ENCODE measurements at regions not wholly inside any gene's neighbourhood (a gene's known extent, or its start where the extent isn't known, plus 50 kb on each side); places are given as distances from the start of the nearest gene placed in this dataset.

DNA sequence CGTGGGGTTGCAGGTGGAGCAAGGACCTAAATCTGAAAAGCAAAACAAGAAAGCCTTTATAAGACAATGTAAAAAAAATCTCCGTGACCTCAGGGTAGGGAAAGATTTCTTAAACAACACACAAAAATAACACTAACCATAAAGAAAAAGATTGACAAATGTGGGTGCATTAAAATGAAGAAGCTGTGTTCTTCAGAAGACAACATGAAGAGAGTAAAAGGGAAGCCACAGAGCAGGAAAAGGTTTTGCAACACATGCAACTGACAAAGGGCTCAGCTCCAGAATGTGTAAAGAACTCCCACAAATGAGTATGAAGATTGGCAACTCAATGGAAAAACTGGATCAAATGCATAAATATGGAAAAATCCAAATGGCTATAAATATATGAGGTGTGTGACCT is 74.2 kb downstream of the MAGEF1 start:
- intact Hi-C loops (cut with DNase I) = no loop called here
- H3K36me3 ChIP-seq = no peaks in the 10 kb centered on the region
- H3K27ac ChIP-seq = peak overlapping the region in 1 of 2 donors; percentile 69
- no peaks in the 10 kb centered on the region for H3K9me3 ChIP-seq
- H3K4me1 ChIP-seq = peaks cover 10 to 26% of the 10 kb centered on the region in 2 donors
- DNase-seq = no peak
- H3K27me3 ChIP-seq = no peaks in the 10 kb centered on the region
- H3K4me3 ChIP-seq = no peak overlapping the region
- TF ChIP-seq, protein P1, sequence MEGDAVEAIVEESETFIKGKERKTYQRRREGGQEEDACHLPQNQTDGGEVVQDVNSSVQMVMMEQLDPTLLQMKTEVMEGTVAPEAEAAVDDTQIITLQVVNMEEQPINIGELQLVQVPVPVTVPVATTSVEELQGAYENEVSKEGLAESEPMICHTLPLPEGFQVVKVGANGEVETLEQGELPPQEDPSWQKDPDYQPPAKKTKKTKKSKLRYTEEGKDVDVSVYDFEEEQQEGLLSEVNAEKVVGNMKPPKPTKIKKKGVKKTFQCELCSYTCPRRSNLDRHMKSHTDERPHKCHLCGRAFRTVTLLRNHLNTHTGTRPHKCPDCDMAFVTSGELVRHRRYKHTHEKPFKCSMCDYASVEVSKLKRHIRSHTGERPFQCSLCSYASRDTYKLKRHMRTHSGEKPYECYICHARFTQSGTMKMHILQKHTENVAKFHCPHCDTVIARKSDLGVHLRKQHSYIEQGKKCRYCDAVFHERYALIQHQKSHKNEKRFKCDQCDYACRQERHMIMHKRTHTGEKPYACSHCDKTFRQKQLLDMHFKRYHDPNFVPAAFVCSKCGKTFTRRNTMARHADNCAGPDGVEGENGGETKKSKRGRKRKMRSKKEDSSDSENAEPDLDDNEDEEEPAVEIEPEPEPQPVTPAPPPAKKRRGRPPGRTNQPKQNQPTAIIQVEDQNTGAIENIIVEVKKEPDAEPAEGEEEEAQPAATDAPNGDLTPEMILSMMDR (IDR thresholded peaks at IDR 0.05) = no peak
- peak; percentile 22 for ATAC-seq

DNA sequence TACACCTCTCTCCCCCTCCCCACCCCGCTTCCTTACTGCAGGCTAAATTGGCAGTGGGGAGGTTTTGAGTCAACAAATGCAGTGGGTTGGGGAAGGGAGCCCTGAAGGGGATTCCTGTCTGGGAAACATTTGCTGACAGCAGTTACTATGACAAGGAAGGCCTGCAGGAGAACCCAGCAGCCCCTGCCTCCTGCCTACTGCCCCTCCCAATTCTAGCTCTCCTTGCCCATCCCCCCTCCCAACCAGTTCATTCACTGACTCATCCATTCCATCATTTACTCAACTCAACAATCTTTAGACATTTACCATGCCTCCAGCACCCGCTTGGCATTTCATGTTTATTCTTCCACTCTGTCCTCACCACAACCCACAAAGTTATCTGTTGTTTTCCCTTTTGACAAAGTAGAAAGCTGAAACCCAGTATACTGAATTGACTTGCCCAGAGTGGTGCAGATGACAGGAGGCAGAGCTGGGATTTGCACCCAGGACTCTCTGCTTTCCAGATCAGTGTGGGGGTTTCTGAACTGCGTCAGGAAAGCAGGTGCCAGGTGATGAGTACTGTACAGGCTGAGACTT is 75.0 kb downstream of the MAGEF1 start:
- H3K36me3 ChIP-seq = no peaks in the 10 kb centered on the region
- H3K9me3 ChIP-seq = no peaks in the 10 kb centered on the region
- peak; percentile 42 for ATAC-seq
- H3K27ac ChIP-seq = peak overlapping the region in 1 of 2 donors; percentile 69
- no peaks in the 10 kb centered on the region for H3K27me3 ChIP-seq
- peaks cover 10 to 26% of the 10 kb centered on the region in 2 donors for H3K4me1 ChIP-seq
- TF ChIP-seq, protein P1 (IDR thresholded peaks at IDR 0.05) = no peak
- H3K4me3 ChIP-seq = no peak overlapping the region
- DNase-seq = no peak
- intact Hi-C loops (cut with DNase I) = no loop called here

DNA sequence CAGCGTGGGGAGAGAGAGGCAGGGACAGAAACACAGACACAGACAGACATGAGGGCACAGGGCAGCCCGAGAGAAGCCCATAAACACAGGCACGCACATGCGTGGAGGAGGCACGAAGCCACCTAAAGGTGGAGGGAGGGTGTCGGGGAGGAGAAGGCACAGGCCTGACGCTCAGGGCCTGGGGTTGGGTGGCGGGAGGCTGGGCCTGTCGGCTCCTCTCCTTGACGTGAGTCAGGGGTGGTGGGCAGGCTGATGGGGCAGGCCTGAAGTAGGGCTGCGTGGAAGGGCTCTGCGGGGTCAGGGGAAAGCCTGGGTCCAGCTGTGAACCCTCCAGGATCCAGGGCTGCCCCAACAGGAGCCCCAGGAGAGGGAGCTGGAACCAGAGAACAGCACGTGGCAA is 74.2 kb downstream of the EPHB3 start:
- peaks cover 10 to 26% of the 10 kb centered on the region in 2 donors for H3K4me1 ChIP-seq
- H3K36me3 ChIP-seq = no peaks in the 10 kb centered on the region
- ATAC-seq (no peak), DNase-seq (no peak)
- TF ChIP-seq, protein P1 (IDR thresholded peaks at IDR 0.05) = no peak
- H3K9me3 ChIP-seq = no peaks in the 10 kb centered on the region
- intact Hi-C loops (cut with DNase I) = no loop called here
- H3K27ac ChIP-seq = no peak overlapping the region
- H3K27me3 ChIP-seq = no peaks in the 10 kb centered on the region
- H3K4me3 ChIP-seq = no peak overlapping the region

DNA sequence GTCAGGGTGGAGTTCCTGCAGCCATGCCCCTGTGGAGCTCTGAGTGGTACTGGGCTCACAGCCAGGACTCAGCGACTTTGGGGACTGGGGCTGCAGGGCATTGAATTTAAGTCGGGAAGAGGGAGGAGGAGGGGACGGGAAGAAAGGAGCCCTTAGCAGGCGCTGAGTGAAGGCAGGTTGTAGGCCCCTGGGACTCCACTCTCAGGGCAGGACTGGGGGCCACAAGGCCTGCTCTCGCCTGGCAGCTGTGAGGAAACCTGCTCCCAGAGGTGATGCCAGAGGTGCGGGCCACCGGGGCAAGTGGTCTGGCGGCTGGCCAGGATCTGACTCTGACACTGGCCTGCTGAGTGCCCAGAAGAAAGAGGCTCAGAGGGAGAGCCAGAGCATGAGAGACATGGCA is 73.5 kb downstream of the EPHB3 start:
- intact Hi-C loops (cut with DNase I) = no loop called here
- Histone ChIP-seq H3K36me3 (no peaks in the 10 kb centered on the region), H3K4me3 (no peak overlapping the region), H3K27ac (no peak overlapping the region), H3K9me3 (no peaks in the 10 kb centered on the region), H3K4me1 (peaks cover 10 to 26% of the 10 kb centered on the region in 2 donors), H3K27me3 (no peaks in the 10 kb centered on the region)
- ATAC-seq (peak; percentile 53), DNase-seq (peak in 3 of 4 donors; percentile 49 to 83 (median 66))
- TF ChIP-seq, protein P1 (IDR thresholded peaks at IDR 0.05) = no peak

DNA sequence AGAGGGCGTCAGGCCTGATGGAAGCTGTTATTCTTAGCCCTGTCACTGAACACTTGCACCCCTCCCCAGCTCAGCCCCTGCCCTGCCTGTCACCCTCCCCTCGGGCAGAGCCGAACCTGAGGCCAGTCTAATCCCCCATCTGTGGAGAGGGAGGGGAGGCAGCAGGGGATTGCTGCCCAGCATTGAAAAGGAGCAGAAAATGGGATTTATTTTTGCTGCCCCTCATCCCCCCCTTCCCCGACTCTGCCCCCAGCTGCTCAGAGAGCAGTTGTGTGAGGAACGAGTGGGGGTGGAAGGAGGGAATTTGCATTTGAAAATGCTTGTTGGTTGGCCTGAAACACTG is 71.6 kb downstream of the EPHB3 start:
- TF ChIP-seq, protein P1 (IDR thresholded peaks at IDR 0.05) = no peak
- no peak for DNase-seq
- no peak overlapping the region for H3K4me3 ChIP-seq
- no peaks in the 10 kb centered on the region for H3K27me3 ChIP-seq
- H3K4me1 ChIP-seq = peaks cover 10 to 23% of the 10 kb centered on the region in 2 donors
- no peak overlapping the region for H3K27ac ChIP-seq
- no peak for ATAC-seq
- intact Hi-C loops (cut with DNase I) = no loop called here
- H3K36me3 ChIP-seq = no peaks in the 10 kb centered on the region
- H3K9me3 ChIP-seq = no peaks in the 10 kb centered on the region
